HEK293 (cell line): ENCODE measurements at regions not wholly inside any gene's neighbourhood (a gene's known extent, or its start where the extent isn't known, plus 50 kb on each side); places are given as distances from the start of the nearest gene placed in this dataset.

Experiments used
- CTCF ChIA-PET: fragments of 350-600 bp; formaldehyde crosslinking; extraction: SDS; loops from one replicate; lab custom pipeline; 2021; ENCODE audit warnings: antibody characterized with exemption; lab: Yijun Ruan, JAX
- POLR2A ChIA-PET: fragments of 300-600 bp; formaldehyde crosslinking; extraction: SDS; loops from one replicate; lab custom pipeline; 2020; ENCODE audit warnings: antibody characterized with exemption, inconsistent platforms; lab: Yijun Ruan, JAX
- H3K27ac ChIP-seq: fragments of 200-500 bp; sonication (Bioruptor generic); 2 replicates; pipeline ENCODE4 v1.5.1; 2014; ENCODE audit warnings: low read depth, low read length, control low read depth, inconsistent platforms; ENCODE audit errors: extremely low read depth
- H3K36me3 ChIP-seq, 2 experiments: fragments of 200-500 bp in 1 of 2; sonication (Bioruptor generic) in 1 of 2; 1 replicate in 1 of 2; 2 replicates in 1 of 2; pipeline ENCODE4 v1.5.1; 2014 to 2017; ENCODE audit warnings: inconsistent platforms in 2 of 2, low read length in 2 of 2; ENCODE audit not compliant: control insufficient read depth in 2 of 2, insufficient read depth in 1 of 2
- H3K4me1 ChIP-seq: fragments of 200-500 bp; sonication (Bioruptor generic); 2 replicates; pipeline ENCODE4 v1.5.1; 2014; ENCODE audit warnings: mild to moderate bottlenecking, low read length, inconsistent platforms; ENCODE audit not compliant: control insufficient read depth, insufficient read depth
- H3K4me3 ChIP-seq: 2 replicates; pipeline ENCODE4 v1.5.1; 2011; ENCODE audit warnings: low read depth, mild to moderate bottlenecking, control low read depth, low read length, moderate library complexity
- H3K9me3 ChIP-seq: fragments of 200-500 bp; sonication (Bioruptor generic); 2 replicates; pipeline ENCODE4 v1.5.1; 2014; ENCODE audit warnings: low read depth, low read length, inconsistent platforms; ENCODE audit not compliant: control insufficient read depth, insufficient read depth
- EGR2 ChIP-seq: fragments of 450-650 bp; formaldehyde crosslinking; IDR thresholded peaks from 2 replicates; pipeline ENCODE4 v1.5.1; 2016; ENCODE audit warnings: low read depth, missing biosample characterization, missing genetic modification characterization
- HOXC10 ChIP-seq: sonication (generic); formaldehyde crosslinking; IDR thresholded peaks from 2 replicates; pipeline ENCODE4 v1.8.1; 2023; ENCODE audit warnings: mild to moderate bottlenecking, missing genetic modification reagents
- KLF9 ChIP-seq: fragments of 450-650 bp; formaldehyde crosslinking; IDR thresholded peaks from 2 replicates; pipeline ENCODE4 v1.5.1; 2016; ENCODE audit warnings: missing biosample characterization, missing genetic modification characterization, low read depth
- SETDB1 ChIP-seq: IDR thresholded peaks from one replicate; pipeline ENCODE4 v1.6.1; 2017; ENCODE audit warnings: mild to moderate bottlenecking, low read length, moderate library complexity, mixed read lengths; ENCODE audit not compliant: insufficient read length
- TRIM28 ChIP-seq: IDR thresholded peaks from 2 replicates; pipeline ENCODE4 v1.6.1; 2011; ENCODE audit warnings: low read length, control low read depth, borderline replicate concordance
- ZBTB17 ChIP-seq: fragments of 450-650 bp; formaldehyde crosslinking; IDR thresholded peaks from 2 replicates; pipeline ENCODE4 v1.5.1; 2016; ENCODE audit warnings: missing biosample characterization, missing genetic modification characterization
- ZFP41 ChIP-seq: fragments of 450-650 bp; formaldehyde crosslinking; IDR thresholded peaks from 2 replicates; pipeline ENCODE4 v1.5.1; 2016; ENCODE audit warnings: missing biosample characterization, missing genetic modification characterization, borderline replicate concordance
- ZNF211 ChIP-seq: fragments of 450-650 bp; formaldehyde crosslinking; IDR thresholded peaks from 2 replicates; pipeline ENCODE4 v1.5.1; 2016; ENCODE audit warnings: low read depth, missing biosample characterization, missing genetic modification characterization
- ZNF311 ChIP-seq: fragments of 450-650 bp; formaldehyde crosslinking; IDR thresholded peaks from 2 replicates; pipeline ENCODE4 v1.5.1; 2017; ENCODE audit warnings: missing biosample characterization, missing genetic modification characterization, borderline replicate concordance
- ZNF426 ChIP-seq: fragments of 450-650 bp; formaldehyde crosslinking; IDR thresholded peaks from 2 replicates; pipeline ENCODE4 v1.5.1; 2017; ENCODE audit warnings: missing biosample characterization, missing genetic modification characterization, mild to moderate bottlenecking, inconsistent platforms, moderate library complexity
- ZNF433 ChIP-seq: fragments of 450-650 bp; formaldehyde crosslinking; IDR thresholded peaks from 2 replicates; pipeline ENCODE4 v1.5.1; 2016; ENCODE audit warnings: missing biosample characterization, missing genetic modification characterization, low read depth
- ZNF585B ChIP-seq: fragments of 450-650 bp; formaldehyde crosslinking; IDR thresholded peaks from 2 replicates; pipeline ENCODE4 v1.5.1; 2016; ENCODE audit warnings: missing biosample characterization, missing genetic modification characterization
- ZNF777 ChIP-seq: fragments of 450-650 bp; formaldehyde crosslinking; IDR thresholded peaks from 2 replicates; pipeline ENCODE4 v1.5.1; 2017; ENCODE audit warnings: missing biosample characterization, missing genetic modification characterization, borderline replicate concordance
- ZNF791 ChIP-seq: fragments of 450-650 bp; formaldehyde crosslinking; IDR thresholded peaks from 2 replicates; pipeline ENCODE4 v1.5.1; 2016; ENCODE audit warnings: missing biosample characterization, missing genetic modification characterization
- ZNF837 ChIP-seq: fragments of 450-650 bp; formaldehyde crosslinking; IDR thresholded peaks from 2 replicates; pipeline ENCODE4 v1.5.1; 2016; ENCODE audit warnings: missing biosample characterization, missing genetic modification characterization
- ZSCAN23 ChIP-seq: fragments of 450-650 bp; formaldehyde crosslinking; IDR thresholded peaks from 2 replicates; pipeline ENCODE4 v1.5.1; 2016; ENCODE audit warnings: missing biosample characterization, missing genetic modification characterization
- TF ChIP-seq, protein P1 (sequence below): fragments of 450-650 bp; formaldehyde crosslinking; IDR thresholded peaks from 2 replicates; pipeline ENCODE4 v1.5.1; 2016; ENCODE audit warnings: missing biosample characterization, missing genetic modification characterization
- TF ChIP-seq, protein P2 (sequence below): fragments of 450-650 bp; formaldehyde crosslinking; IDR thresholded peaks from 2 replicates; pipeline ENCODE4 v1.5.1; 2016; ENCODE audit warnings: missing biosample characterization, missing genetic modification characterization
- TF ChIP-seq, protein P3 (sequence below): fragments of 450-650 bp; formaldehyde crosslinking; IDR thresholded peaks from 2 replicates; pipeline ENCODE4 v1.5.1; 2016; ENCODE audit warnings: missing biosample characterization, missing genetic modification characterization, low read depth
- TF ChIP-seq, protein P4 (sequence below): fragments of 450-650 bp; formaldehyde crosslinking; IDR thresholded peaks from 2 replicates; pipeline ENCODE4 v1.5.1; 2016; ENCODE audit warnings: missing biosample characterization, missing genetic modification characterization, borderline replicate concordance

DNA sequence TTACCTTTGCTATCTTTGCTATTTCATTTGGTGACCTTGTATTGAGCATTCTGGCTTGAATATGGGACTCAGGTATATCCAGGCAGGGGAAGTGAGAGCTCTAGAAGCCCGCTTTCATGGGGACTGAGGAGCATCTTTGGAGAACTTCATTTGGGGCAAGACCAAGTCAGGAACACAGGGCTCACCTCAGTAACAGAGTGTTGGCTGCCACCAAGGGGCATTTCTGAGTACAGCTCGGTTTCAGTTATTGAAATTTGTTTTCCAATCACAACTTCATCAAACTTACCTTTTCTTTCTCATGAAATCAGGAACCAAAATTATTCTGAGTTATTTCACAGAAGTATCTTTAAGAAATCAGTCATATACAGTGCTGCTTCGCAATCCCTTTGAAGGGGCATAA, 337.2 kb downstream of the C7orf25 start (continued):
- no peak for TF ChIP-seq ZNF211
- no peak for TF ChIP-seq ZNF433 (tag by site-specific recombination)
- no peak for TF ChIP-seq ZNF426 (tag by site-specific recombination)

DNA sequence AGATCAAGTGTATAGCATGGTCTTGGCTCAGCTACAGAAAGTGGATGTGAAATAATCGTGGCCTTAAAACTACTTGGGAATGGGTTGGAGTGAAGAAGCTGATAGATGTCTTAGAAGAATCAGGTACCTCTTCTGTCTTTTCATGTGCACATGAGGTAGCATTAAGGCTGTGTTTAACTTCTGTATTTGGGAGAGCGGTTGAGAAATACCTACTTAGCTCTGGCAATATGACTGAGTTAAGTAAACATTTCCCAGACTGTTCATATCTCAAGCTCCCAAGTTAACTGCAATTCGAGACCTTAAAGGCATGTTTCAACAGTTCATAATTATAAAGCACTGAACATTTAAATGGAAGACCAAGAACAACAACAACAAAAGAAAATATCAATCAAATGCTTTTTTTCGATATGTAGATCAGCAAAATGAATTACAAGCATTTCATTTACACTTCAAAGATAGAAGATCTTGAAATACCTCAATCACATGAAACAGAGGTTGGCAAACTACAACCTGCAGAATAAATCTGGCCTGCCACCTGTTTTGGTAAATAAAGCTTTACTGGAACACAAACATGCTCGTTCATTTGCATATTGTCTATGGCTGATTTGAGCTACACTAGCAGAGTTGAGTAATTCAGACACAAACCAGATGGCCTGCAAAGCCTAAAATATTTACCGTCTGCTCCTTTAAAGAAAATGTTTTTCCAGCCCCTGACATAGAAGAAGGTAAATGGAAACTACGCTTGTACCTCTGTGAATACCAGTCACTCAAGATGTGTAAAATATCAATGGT, 337.1 kb upstream of the GLI3 start:
- H3K9me3 ChIP-seq, result no peaks in the 10 kb centered on the region
- no peak overlapping the region for H3K4me3 ChIP-seq
- H3K36me3 ChIP-seq, result no peaks in the 10 kb centered on the region
- no peak overlapping the region for H3K27ac ChIP-seq
- CTCF ChIA-PET, result interaction anchor here (0.6 to 2.8 kb wide), 12 partner anchors 8 to 851 kb away, joined by 3 to 12 read pairs (median 3); no protein-coding TSS in a partner anchor
- H3K4me1 ChIP-seq, result peaks cover 5% of the 10 kb centered on the region
- TF ChIP-seq, protein P1, sequence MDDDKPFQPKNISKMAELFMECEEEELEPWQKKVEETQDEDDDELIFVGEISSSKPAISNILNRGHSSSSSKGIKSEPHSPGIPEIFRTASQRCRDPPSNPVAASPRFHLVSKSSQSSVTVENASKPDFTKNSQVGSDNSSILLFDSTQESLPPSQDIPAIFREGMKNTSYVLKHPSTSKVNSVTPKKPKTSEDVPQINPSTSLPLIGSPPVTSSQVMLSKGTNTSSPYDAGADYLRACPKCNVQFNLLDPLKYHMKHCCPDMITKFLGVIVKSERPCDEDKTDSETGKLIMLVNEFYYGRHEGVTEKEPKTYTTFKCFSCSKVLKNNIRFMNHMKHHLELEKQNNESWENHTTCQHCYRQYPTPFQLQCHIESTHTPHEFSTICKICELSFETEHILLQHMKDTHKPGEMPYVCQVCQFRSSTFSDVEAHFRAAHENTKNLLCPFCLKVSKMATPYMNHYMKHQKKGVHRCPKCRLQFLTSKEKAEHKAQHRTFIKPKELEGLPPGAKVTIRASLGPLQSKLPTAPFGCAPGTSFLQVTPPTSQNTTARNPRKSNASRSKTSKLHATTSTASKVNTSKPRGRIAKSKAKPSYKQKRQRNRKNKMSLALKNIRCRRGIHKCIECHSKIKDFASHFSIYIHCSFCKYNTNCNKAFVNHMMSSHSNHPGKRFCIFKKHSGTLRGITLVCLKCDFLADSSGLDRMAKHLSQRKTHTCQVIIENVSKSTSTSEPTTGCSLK (tag by site-specific recombination), result no peak
- no peak for TF ChIP-seq TRIM28
- no peak for TF ChIP-seq ZNF585B (tag by site-specific recombination)
- TF ChIP-seq, protein P2, sequence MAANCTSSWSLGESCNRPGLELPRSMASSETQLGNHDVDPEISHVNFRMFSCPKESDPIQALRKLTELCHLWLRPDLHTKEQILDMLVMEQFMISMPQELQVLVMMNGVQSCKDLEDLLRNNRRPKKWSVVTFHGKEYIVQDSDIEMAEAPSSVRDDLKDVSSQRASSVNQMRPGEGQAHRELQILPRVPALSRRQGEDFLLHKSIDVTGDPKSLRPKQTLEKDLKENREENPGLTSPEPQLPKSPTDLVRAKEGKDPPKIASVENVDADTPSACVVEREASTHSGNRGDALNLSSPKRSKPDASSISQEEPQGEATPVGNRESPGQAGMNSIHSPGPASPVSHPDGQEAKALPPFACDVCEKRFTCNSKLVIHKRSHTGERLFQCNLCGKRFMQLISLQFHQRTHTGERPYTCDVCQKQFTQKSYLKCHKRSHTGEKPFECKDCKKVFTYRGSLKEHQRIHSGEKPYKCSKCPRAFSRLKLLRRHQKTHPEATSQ (tag by site-specific recombination), result no peak
- no peak for TF ChIP-seq SETDB1
- no peak for TF ChIP-seq EGR2
- TF ChIP-seq, protein P3, sequence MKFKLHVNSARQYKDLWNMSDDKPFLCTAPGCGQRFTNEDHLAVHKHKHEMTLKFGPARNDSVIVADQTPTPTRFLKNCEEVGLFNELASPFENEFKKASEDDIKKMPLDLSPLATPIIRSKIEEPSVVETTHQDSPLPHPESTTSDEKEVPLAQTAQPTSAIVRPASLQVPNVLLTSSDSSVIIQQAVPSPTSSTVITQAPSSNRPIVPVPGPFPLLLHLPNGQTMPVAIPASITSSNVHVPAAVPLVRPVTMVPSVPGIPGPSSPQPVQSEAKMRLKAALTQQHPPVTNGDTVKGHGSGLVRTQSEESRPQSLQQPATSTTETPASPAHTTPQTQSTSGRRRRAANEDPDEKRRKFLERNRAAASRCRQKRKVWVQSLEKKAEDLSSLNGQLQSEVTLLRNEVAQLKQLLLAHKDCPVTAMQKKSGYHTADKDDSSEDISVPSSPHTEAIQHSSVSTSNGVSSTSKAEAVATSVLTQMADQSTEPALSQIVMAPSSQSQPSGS (tag by site-specific recombination), result no peak
- no peak for TF ChIP-seq ZNF791 (tag by site-specific recombination)
- no peak for TF ChIP-seq ZNF777 (tag by site-specific recombination)
- TF ChIP-seq KLF9, result no peak
- TF ChIP-seq, protein P4, sequence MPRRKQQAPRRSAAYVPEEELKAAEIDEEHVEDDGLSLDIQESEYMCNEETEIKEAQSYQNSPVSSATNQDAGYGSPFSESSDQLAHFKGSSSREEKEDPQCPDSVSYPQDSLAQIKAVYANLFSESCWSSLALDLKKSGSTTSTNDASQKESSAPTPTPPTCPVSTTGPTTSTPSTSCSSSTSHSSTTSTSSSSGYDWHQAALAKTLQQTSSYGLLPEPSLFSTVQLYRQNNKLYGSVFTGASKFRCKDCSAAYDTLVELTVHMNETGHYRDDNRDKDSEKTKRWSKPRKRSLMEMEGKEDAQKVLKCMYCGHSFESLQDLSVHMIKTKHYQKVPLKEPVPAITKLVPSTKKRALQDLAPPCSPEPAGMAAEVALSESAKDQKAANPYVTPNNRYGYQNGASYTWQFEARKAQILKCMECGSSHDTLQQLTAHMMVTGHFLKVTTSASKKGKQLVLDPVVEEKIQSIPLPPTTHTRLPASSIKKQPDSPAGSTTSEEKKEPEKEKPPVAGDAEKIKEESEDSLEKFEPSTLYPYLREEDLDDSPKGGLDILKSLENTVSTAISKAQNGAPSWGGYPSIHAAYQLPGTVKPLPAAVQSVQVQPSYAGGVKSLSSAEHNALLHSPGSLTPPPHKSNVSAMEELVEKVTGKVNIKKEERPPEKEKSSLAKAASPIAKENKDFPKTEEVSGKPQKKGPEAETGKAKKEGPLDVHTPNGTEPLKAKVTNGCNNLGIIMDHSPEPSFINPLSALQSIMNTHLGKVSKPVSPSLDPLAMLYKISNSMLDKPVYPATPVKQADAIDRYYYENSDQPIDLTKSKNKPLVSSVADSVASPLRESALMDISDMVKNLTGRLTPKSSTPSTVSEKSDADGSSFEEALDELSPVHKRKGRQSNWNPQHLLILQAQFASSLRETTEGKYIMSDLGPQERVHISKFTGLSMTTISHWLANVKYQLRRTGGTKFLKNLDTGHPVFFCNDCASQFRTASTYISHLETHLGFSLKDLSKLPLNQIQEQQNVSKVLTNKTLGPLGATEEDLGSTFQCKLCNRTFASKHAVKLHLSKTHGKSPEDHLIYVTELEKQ, result no peak
- no peak for TF ChIP-seq ZNF837 (tag by site-specific recombination)
- TF ChIP-seq ZBTB17, result no peak
- TF ChIP-seq ZFP41 (tag by site-specific recombination), result no peak
- TF ChIP-seq ZSCAN23 (tag by site-specific recombination), result no peak
- no peak for TF ChIP-seq HOXC10
- TF ChIP-seq ZNF311 (tag by site-specific recombination), result no peak
- POLR2A ChIA-PET, result no interaction called here
